GM18505 (cell line): ENCODE measurements at regions not wholly inside any gene's neighbourhood (a gene's known extent, or its start where the extent isn't known, plus 50 kb on each side); places are given as distances from the start of the nearest gene placed in this dataset.
"Not testable (repeated sequence)": the region's sequence is repeated elsewhere in the genome, so short reads cannot be mapped to it uniquely, and the experiment has no call there.

Experiments used
- ATAC-seq: cut with Tn5 transposase; IDR thresholded peaks from one replicate; pipeline ENCODE4 v1.9.1; 2021; ENCODE audit not compliant: unreplicated experiment
- POLR2A ChIP-seq: IDR thresholded peaks from 4 replicates; pipeline ENCODE4 v1.6.1; 2011; ENCODE audit warnings: borderline replicate concordance; ENCODE audit not compliant: insufficient read depth, insufficient read length; ENCODE audit errors: extremely low read depth

DNA sequence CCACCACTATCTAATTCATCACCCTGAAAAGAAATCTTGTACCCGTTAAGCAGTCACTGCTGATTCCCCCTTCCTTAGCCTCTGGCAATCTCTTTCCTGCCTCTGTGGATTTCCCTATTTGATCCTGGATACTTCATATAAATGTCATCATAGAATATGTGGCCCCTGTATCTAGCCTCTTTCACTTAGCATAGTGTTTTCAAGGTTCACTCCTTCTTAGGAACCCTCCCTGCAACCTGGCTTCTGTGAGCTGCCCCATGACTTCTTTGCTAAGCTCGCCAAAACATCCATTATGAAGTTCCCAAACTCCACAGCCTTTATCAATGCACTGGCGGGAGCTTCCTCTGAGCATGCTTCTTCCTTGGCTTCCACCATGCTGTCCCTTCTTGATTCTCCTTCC lies 70.8 kb upstream of the PDZD8 start:
- no peak for ATAC-seq
- TF ChIP-seq POLR2A: no peak

DNA sequence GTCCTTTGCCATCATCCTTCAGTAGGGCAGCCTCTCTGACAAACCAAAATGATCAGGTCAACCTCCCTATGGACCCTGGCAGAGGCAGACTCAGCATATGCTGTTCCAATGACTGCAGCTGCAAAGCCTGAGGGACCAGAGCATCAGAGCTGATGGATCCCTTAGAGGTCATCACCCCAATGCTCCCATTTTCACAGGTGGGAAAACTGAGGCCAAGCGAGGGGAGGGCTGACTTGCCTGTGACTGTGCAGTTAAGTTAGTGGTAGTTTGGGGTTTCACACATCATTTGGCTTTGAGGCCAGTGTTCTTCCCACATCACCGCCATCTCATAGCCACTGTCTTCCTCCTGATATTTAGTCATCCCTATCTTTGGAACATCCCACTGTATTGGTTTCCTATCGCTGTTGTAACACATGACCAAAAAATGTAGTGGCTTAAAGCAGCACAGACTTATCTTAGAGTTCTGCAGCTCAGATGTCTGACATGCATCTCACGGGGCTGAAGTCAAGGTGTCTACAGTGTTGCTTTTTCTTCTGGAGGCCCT lies 69.3 kb upstream of the PDZD8 start:
- ATAC-seq: no peak
- TF ChIP-seq POLR2A: no peak

DNA sequence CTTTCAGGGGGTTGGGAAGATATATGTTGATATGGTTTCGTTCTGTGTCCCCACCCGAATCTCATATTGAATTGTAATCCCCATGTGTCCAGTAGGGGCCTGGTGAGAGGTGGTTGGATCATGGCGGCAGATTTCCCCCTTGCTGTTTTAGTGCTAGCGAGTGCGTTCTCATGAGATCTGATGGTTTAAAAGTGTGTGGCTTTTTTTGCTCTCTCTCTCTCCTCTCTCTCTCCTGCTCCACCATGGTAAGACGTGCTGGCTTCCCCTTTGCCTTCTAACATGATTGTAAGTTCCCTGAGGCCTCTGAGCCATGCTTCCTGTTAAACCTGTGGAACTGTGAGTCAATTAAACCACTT lies 68.4 kb upstream of the PDZD8 start:
- TF ChIP-seq POLR2A: no peak
- ATAC-seq: no peak

DNA sequence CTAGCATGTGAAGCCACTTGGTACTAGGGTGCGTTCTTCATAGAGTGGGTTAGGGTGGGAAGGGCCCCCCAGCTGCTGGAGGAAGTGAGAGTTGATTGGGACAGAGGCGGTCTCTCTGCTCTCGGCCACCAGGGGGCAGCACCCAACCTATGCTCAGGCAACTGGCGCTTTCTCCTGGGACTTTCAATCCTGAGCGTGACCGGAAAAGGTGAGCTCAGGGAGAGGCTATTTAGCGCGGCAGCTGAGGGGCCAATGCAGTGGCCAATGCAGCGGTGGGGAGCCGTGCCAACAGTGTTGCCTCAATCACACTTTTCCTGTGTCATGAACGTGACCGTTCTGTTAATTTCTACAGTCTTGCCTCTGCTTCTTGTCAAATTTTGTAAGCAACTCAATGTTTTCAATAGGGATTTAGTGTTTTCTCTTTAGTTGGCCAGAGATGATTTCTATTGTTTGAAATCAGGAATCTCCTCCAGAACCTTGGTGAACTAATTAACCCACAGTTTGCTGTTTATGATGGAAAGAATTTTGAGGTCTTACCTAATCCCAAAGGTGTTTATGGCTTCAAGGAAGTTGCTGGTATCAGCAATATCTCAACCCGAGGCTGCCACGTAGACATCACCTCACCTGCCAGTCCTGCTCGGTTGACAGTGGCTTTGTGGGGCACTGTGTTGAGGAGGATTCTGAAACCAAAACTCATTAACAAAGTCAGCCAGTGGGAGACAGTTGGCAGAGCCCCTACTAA lies 67.9 kb upstream of the PDZD8 start:
- ATAC-seq: no peak
- no peak for TF ChIP-seq POLR2A

DNA sequence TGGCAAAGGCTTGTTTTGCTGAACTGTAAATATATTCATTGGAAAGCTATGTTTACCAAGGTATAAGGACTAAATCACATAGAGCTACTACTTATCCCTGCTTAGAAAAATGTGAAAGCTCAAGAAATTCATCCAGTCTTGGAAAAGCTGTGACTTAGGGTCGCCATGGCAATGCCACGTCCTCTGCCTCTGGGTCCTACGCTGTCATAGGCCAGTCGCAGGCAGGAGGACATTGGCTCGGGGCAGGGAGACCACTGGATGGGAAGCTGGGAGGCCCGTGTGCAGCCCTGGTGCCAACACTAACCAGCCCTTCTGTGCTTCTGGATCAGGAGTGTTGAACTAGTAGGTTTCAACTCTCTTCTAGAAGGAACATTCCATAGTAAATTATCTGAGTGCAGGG lies 67.3 kb upstream of the PDZD8 start:
- no peak for ATAC-seq
- no peak for TF ChIP-seq POLR2A

DNA sequence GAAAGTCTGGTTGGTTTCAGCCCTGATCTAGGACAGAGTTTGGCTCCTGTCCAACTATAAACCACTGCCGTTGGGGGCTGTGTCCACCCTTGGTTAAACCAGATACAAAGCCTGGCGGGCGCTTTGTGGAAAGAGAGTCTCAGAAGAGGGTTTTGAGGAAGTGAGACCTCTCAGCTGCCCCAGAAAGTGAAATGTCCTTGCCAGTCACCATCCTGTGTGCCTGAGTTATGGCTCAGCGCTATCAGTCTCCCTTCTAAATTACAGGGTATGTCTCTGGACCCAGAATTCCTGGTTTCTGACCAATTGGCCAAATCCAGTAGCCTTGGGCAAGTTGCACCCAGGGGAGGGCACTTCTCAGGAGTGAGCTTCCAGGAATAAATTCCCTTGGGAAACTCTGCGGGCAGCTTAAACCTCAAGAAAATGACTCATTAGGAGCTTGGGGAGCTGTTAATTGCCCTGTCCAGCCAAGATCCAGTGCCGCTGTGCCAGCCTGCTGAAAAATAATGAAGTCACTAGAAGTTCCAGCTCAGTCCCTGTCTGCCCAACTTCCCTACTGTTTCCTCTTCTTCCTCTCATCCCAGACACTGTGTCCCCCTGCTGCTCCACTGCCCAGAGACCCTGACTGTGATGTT lies 66.7 kb upstream of the PDZD8 start:
- ATAC-seq: peak; percentile 52
- no peak for TF ChIP-seq POLR2A

DNA sequence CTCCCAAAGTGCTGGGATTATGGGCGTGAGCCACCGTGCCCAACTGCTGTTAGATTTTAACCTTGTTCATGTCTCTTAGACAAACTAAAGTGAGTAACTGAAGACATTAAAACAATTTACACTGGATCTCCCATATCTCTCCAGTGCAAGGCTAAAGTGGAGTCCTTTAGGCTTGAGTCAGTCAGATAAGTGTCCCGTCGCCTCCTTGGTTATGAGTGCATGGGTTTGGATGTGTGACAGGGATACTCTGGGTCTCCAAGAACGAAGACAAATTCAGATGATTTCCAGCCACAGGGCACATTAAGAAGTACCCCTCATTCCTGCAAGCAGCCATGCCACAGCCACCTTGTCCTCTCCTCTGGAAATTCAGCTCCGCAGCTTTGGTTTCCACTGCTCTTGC lies 66.1 kb upstream of the PDZD8 start:
- TF ChIP-seq POLR2A: no peak
- no peak for ATAC-seq

DNA sequence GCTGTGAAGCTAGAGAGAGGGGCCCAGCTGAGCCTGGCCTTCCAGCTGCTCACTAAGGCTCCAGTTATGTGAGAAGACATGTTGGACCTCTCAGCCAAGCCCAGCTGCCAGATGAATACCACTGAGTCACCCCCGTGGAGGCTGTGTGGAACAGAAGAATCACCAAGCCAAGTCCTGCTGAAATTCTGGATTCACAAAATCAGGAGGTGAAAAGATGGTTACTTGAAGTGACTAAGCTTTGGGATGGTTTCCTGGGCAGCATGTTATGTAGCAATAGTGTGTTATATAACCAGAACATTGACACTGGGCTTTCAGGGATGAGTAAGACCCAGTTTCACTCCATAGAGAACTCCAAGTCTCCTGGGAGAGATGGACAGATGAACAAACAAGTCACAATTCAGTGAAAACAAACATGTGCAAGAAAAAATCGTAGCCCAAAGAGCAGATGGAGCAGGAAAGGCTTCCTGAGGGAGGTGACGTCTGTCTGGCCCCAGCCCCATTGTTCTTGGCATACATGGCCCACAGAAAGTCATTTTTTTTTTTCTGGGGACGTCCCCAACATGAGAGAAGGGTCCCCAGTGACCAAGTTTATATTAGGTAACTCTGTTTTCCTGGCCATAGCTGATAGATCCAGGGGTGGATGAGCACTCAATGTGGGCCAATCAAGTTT lies 64.1 kb upstream of the PDZD8 start:
- no peak for TF ChIP-seq POLR2A
- ATAC-seq: no peak

DNA sequence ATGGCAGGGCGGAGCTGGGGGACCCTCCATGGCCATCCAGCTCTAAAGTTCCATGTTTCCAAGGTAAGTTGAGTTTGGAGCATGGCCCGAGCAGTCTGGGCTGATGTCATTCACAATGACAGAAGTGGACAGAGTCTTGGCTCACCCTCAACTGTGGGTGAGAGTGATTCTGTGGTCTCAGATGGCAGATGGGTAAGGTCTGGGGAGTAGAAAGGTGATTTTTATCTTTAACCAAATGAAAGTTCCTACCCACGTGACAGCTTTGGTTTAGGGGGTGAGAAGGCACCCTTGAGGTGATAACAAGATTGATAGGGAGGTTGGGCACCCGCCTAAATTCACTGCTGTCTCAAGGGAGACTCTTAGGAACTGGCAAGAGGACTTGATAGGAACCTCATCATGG lies 57.6 kb upstream of the PDZD8 start:
- no peak for TF ChIP-seq POLR2A
- no peak for ATAC-seq

DNA sequence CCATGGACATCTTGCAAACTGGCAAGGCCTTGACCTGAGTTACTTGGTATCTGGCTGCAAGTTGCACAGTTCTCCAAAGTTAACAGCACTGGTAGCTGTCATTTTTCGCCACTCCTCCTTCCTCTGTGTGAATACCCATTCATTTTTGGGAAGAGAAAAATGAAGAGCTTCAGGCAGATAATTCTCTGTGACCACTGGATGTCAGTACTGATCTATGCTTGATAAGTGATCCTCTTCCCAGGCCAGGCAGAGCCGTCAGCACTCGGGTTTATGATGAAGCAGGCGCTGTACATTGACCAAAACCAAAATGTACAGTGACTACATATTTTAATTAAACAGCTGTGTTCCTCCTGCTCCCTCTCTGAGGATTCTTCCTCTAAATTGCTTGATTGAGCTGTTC lies 55.9 kb upstream of the PDZD8 start:
- no peak for TF ChIP-seq POLR2A

DNA sequence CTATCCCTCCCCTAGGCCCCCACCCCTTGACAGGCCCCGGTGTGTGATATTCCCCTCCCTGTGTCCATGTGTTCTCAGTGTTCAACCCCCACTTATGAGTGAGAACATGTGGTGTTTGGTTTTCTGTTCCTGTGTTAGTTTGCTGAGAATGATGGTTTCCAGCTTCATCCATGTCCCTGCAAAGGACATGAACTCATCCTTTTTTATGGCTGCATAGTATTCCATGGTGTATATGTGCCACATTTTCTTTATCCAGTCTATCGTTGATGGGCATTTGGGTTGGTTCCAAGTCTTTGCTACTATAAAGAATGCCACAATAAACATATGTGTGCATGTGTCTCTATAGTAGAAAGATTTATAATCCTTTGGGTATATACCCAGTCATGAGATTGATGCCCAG lies 55.3 kb upstream of the PDZD8 start:
- ATAC-seq: not testable (repeated sequence)

More for the DNA sequence above, 55.9 kb upstream of the PDZD8 start:
- no peak for ATAC-seq

DNA sequence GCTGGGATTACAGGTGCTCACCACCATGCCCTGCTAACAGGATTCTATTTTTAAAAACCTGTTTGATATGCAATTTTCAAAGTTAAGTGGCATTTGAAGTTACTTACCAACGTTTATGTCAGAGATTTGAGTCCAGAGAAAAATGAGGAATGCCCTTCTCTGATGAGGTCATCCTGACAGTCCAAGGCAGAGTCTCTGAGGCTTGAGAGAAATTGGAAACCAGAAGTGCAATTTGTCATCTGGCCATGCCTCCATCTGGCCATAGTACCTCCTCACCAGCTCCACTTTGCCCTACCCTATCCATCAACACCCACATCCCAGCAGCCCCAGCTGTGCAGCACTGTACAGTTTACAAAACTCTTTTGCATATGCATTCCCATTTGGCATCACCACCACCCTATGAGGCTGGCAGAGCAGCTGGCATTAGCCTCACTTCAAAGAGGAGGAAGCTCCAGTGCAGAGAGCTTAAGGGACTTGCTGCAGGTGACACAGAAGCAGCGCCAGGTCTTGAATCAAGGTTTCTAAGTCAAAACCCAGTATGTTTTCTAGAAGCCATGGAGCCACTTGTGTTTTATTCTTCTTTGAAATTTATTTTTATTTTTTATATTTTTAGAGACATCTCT lies 54.5 kb upstream of the PDZD8 start:
- no peak for TF ChIP-seq POLR2A
- ATAC-seq: no peak

DNA sequence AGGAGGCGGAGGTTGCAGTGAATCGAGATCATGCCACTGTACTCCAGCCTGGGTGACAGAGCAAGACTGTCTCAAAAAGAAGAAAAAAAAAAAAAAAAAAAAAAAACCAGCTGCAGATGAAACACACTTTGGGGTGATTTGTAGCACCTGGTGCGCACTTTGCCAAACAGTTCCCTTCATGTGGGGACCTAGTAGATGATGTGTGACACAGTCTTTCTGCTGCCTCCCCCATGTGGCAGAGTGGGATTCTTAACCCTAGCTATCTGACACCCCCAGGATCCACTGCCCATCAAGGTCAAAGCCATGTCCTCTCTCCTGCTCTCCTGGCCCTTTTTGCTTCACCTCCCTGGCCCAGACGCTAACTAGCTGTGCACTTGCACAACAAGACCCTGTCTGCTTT lies 52.1 kb upstream of the PDZD8 start:
- ATAC-seq: no peak
- TF ChIP-seq POLR2A: no peak

DNA sequence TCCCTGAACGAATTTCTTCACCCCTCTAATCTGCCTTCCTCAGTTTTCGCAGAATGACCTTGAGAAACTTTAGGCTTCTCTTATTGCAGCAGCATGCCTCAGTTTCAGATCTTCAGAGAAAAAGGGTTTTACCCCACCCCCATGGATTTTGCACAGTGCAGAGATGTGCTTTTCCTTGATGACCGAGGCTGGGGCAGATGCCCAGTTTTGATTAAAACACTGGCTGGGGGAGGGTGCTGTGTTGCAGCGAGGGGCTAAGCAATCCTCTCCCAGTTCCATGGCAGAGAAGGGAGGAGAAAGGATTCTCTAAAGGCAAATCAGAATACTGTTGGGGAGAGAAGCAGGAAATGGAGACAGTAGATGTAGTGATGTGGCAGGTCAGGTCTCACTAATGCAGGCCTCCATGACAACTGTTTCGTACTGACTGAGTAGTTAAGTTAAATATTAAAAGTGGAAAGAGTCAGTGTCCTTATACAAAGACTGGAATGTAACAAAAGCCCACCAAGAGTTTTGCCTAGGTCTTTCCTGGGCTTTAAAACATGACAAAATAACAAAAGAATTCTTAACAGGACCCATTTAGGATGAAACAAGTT lies 50.8 kb upstream of the PDZD8 start:
- TF ChIP-seq POLR2A: no peak
- ATAC-seq: peak; percentile 69
